NOMO-1 treated with DMSO at 0.1 percent for 48 hours (cell line): ENCODE measurements at regions not wholly inside any gene's neighbourhood (a gene's known extent, or its start where the extent isn't known, plus 50 kb on each side); places are given as distances from the start of the nearest gene placed in this dataset.

Source experiments
- DNase-seq: peaks from one replicate; lab custom pipeline; 2025; ENCODE audit not compliant: unreplicated experiment; lab: John Stamatoyannopoulos, UW

- no peak for DNase-seq
These were observed 193.1 kb downstream of the AXIN2 start for GRCh38 chr17:65368341-65368740.

- no peak for DNase-seq
These were observed 195.2 kb downstream of the AXIN2 start for GRCh38 chr17:65366102-65366844.

GRCh38 chr17:65365169-65365568 lies 196.3 kb downstream of the AXIN2 start:
- no peak for DNase-seq

GRCh38 chr17:65364438-65364837 lies 197.0 kb downstream of the AXIN2 start:
- no peak for DNase-seq

GRCh38 chr17:65362826-65363225 lies 198.6 kb downstream of the AXIN2 start:
- no peak for DNase-seq

- DNase-seq = no peak
These were observed 200.4 kb downstream of the AXIN2 start for GRCh38 chr17:65360961-65361552.

GRCh38 chr17:65359016-65359415 lies 202.4 kb downstream of the AXIN2 start:
- DNase-seq = no peak

- DNase-seq = no peak
These were observed 204.9 kb downstream of the AXIN2 start for GRCh38 chr17:65356536-65356935.

- DNase-seq = no peak
These were observed 206.2 kb downstream of the AXIN2 start for GRCh38 chr17:65355246-65355645.

- DNase-seq = no peak
These were observed 211.5 kb downstream of the AXIN2 start for GRCh38 chr17:65349916-65350315.

GRCh38 chr17:65346166-65346565 lies 209.0 kb downstream of the RGS9 start:
- DNase-seq = no peak

- DNase-seq = no peak
These were observed 208.3 kb downstream of the RGS9 start for GRCh38 chr17:65345261-65346005.

- DNase-seq = no peak
These were observed 203.2 kb downstream of the RGS9 start for GRCh38 chr17:65340401-65340800.

- no peak for DNase-seq
These were observed 197.2 kb downstream of the RGS9 start for GRCh38 chr17:65334406-65334805.

- no peak for DNase-seq
These were observed 195.6 kb downstream of the RGS9 start for GRCh38 chr17:65332779-65333178.

- no peak for DNase-seq
These were observed 195.2 kb downstream of the RGS9 start for GRCh38 chr17:65332375-65332774.

- no peak for DNase-seq
These were observed 191.4 kb downstream of the RGS9 start for GRCh38 chr17:65328567-65328966.

GRCh38 chr17:65324611-65325342 lies 187.6 kb downstream of the RGS9 start:
- no peak for DNase-seq

- no peak for DNase-seq
These were observed 185.9 kb downstream of the RGS9 start for GRCh38 chr17:65323049-65323448.

GRCh38 chr17:65320820-65321219 lies 183.7 kb downstream of the RGS9 start:
- DNase-seq = no peak

- no peak for DNase-seq
These were observed 177.0 kb downstream of the RGS9 start for GRCh38 chr17:65314212-65314611.
